HUES48 (cell line): ENCODE measurements at regions not wholly inside any gene's neighbourhood (a gene's known extent, or its start where the extent isn't known, plus 50 kb on each side); places are given as distances from the start of the nearest gene placed in this dataset.

Experiments used
- H3K27ac ChIP-seq: one replicate; pipeline ENCODE4 v1.7.0; 2013; ENCODE audit warnings: low read depth, low read length, inconsistent platforms
- H3K27me3 ChIP-seq: 2 replicates; pipeline ENCODE4 v1.6.1; 2013; ENCODE audit warnings: mild to moderate bottlenecking, low read length; ENCODE audit not compliant: control insufficient read depth, insufficient read depth
- H3K36me3 ChIP-seq: 2 replicates; pipeline ENCODE4 v1.6.1; 2013; ENCODE audit warnings: low read length; ENCODE audit not compliant: control insufficient read depth, insufficient read depth
- H3K4me1 ChIP-seq: 2 replicates; pipeline ENCODE4 v1.6.1; 2013; ENCODE audit warnings: mild to moderate bottlenecking, low read length; ENCODE audit not compliant: control insufficient read depth, insufficient read depth
- H3K4me3 ChIP-seq: 2 replicates; pipeline ENCODE4 v1.5.1; 2013; ENCODE audit warnings: mild to moderate bottlenecking, low read depth, low read length
- H3K9ac ChIP-seq: 2 replicates; pipeline ENCODE4 v1.6.1; 2013; ENCODE audit warnings: mild to moderate bottlenecking, low read depth, low read length, moderate library complexity
- H3K9me3 ChIP-seq: 2 replicates; pipeline ENCODE4 v1.6.1; 2013; ENCODE audit warnings: low read length; ENCODE audit not compliant: control insufficient read depth, insufficient read depth

DNA sequence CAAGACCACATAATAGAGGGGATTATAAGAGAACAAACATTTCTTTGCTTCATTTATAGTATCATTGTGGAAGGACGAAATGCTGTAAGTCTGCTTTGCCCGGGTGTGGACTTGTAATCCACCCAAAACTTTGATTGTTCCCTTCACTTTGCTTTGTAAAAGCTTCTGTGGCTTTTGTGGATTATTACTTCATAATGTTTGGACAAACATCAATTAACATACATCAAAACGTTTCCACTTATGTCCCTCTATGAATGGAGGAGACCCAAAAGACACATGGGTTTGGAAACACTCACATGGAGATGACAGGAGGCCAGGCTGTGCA is 415.4 kb downstream of the SPRY1 start:
- no peaks in the 10 kb centered on the region for H3K27me3 ChIP-seq
- H3K9ac ChIP-seq = no peak overlapping the region
- H3K9me3 ChIP-seq = no peaks in the 10 kb centered on the region
- no peak overlapping the region for H3K4me3 ChIP-seq
- no peaks in the 10 kb centered on the region for H3K36me3 ChIP-seq
- no peak overlapping the region for H3K27ac ChIP-seq
- peaks cover 5% of the 10 kb centered on the region; the same call in 1 of the 2 replicates for H3K4me1 ChIP-seq

DNA sequence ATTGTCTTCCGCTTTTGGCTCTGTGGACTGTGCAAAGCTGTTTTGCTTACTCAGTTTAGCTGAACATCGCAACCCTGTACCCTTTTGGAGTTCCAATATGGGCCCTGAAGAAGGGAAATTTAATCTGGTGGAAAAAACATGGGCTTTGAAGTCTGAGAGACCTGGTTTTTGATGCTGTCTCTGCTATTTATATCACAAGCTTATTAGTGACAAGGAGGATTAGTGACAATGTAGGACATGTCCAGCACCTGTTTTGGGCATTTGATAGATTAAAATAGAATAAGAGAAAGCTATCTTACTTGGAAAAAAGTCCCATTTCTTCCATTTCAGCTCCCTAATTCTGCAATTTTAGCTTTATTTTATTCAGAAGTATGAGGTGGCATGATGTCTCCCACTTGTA is 417.3 kb downstream of the SPRY1 start:
- no peaks in the 10 kb centered on the region for H3K27me3 ChIP-seq
- no peak overlapping the region for H3K4me3 ChIP-seq
- no peaks in the 10 kb centered on the region for H3K36me3 ChIP-seq
- H3K9me3 ChIP-seq = no peaks in the 10 kb centered on the region
- no peak overlapping the region for H3K27ac ChIP-seq
- no peak overlapping the region for H3K9ac ChIP-seq
- H3K4me1 ChIP-seq = peaks cover 5% of the 10 kb centered on the region; the same call in 1 of the 2 replicates

DNA sequence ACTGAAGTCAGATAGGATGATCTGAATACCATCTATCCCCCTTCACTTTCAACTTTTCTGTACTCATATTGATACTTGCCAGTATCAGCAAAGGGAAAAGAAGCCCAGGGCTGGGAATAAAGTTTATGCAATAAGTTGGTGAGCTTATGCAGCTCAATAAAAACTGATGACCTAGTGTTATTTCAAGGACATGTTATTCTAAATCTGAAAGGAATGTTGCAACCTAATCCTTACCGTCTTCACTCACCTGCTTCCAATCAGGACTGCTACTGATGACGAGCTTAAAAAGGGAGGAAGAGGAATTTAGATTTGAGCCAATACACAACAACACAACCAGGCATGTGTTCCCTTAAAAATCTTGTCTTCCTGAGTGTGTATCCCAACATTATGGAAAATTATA is 419.9 kb downstream of the SPRY1 start:
- H3K9ac ChIP-seq = no peak overlapping the region
- H3K27ac ChIP-seq = no peak overlapping the region
- no peaks in the 10 kb centered on the region for H3K9me3 ChIP-seq
- no peaks in the 10 kb centered on the region for H3K36me3 ChIP-seq
- H3K4me1 ChIP-seq = peaks cover 5% of the 10 kb centered on the region; the same call in 1 of the 2 replicates
- H3K27me3 ChIP-seq = no peaks in the 10 kb centered on the region
- no peak overlapping the region for H3K4me3 ChIP-seq

DNA sequence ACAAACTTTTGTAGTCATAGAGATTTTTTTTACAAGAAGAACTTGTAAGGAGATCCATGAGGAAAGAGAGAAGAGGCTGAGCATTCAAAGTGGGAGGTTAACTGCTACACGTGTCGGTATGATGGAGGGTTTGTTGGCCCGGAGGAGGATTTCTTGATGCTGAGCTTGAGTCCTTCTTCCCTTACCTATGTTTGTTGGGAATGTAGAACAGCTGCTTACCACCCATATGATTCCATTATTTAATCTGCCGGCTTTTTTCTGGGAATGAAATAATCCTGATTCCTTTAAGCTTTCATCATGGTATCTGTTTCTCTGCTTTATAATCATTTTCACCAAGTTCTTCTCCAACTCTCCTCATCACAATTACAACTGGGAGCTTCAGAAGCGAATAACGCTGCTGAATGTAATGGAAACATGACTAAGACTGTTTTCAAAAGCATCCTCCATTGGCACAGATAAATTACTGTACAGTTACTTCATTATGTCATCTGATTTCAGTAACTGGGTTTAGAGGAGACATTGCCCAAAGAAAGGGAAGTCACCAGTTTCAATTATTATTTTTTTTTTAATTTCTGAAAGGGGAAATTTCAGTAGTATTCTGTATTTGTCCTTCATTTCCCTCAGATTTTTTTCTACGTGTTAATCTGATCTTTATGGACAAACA is 420.6 kb downstream of the SPRY1 start:
- no peak overlapping the region for H3K4me3 ChIP-seq
- H3K27me3 ChIP-seq = no peaks in the 10 kb centered on the region
- peaks cover 12% of the 10 kb centered on the region; the same call in 1 of the 2 replicates for H3K4me1 ChIP-seq
- H3K9ac ChIP-seq = no peak overlapping the region
- H3K27ac ChIP-seq = no peak overlapping the region
- no peaks in the 10 kb centered on the region for H3K36me3 ChIP-seq
- no peaks in the 10 kb centered on the region for H3K9me3 ChIP-seq

DNA sequence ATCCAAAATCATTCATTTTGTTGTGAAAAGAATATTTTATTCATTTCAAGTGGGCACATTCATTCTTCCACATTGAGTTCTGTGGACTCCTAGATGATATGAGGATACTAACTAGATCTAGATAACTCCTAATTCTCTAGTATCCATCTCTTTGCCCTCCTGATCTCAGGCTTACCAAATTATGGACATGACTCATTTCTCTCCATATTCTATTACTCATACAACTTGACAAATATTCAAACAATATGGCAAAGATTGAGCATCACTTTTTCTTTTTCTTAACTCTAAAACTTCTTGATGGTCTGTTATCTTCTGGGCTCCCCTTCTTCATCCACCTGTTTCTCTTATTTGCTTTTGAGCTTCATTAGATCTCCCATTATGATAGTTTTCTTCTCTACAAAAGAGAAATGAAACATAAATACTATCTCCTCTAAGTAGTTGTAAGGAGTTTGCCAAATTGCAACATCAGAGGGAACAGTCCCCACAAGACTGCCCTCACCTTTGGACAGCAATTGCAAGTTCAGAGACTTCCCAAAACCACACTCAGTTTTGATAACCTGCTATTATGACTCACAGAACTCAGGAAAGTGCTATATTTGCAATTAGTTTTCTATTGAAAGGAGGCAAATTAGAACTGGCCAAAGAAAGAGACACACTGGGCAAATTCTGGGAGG is 422.9 kb downstream of the SPRY1 start:
- H3K4me3 ChIP-seq = no peak overlapping the region
- no peaks in the 10 kb centered on the region for H3K9me3 ChIP-seq
- no peaks in the 10 kb centered on the region for H3K27me3 ChIP-seq
- H3K9ac ChIP-seq = no peak overlapping the region
- peaks cover 15% of the 10 kb centered on the region; the same call in 1 of the 2 replicates for H3K4me1 ChIP-seq
- no peaks in the 10 kb centered on the region for H3K36me3 ChIP-seq
- no peak overlapping the region for H3K27ac ChIP-seq

DNA sequence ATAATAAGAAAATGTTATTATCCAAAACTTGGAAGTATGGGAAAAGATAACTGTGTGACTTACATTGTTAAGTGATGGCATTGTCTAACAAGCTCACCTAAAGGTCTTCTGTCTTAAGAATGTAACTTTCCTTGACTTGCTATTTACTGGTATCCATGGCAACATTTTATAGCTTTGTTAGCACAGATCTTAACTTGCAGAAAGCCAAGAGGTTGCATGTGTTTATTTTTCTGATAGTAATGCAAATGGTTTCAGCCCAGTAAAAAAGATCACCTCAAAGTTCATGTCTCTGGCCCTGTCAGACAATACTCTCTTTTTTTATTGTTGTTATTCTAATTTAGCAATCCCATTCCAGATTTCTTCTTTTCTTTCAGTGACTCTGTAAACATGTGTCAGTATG is 425.3 kb downstream of the SPRY1 start:
- Histone ChIP-seq H3K9me3 (no peaks in the 10 kb centered on the region), H3K27ac (peak overlapping the region; percentile 46), H3K9ac (no peak overlapping the region), H3K27me3 (no peaks in the 10 kb centered on the region), H3K4me3 (no peak overlapping the region), H3K4me1 (peaks cover 10% of the 10 kb centered on the region; the same call in 1 of the 2 replicates), H3K36me3 (no peaks in the 10 kb centered on the region)

DNA sequence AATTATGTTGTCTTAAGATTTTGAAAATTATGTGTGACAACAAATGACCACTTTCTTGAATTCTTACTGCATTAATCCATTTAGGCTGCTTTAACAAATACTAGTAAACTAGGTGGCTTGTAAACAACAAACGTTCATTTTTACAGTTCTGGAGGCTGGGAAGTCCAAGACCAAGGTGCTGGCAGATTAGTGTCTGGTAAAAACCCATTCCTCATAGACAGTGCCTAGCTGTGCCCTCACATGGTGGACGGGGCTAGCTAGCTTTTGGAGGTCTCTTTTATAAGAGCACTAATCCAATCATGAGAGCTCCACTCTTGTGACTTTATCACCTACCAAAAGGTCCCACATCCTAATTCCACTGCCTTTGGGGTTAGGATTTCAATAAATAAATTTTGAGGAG is 425.8 kb downstream of the SPRY1 start:
- Histone ChIP-seq H3K9ac (no peak overlapping the region), H3K4me3 (no peak overlapping the region), H3K27me3 (no peaks in the 10 kb centered on the region), H3K27ac (peak overlapping the region; percentile 46), H3K36me3 (no peaks in the 10 kb centered on the region), H3K4me1 (peaks cover 10% of the 10 kb centered on the region; the same call in 1 of the 2 replicates), H3K9me3 (no peaks in the 10 kb centered on the region)

DNA sequence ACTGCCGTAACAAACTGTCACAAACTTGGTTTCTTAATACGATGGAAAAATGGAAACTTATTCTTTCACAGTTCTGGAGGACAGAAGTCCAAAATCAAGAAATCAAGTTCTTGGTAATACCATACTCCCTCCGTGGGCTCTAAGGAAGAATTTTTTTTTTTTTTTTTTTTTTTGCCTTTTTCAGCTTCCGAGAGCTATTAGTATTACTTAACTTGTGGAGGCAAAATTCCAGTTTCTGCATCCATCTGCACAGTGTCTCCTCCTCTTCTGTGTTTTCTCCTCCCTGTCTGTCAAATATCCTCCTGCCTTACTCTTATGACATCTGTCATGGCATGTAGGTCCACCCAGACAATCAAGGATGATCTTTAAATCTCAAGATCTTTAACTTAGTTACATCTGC is 426.6 kb downstream of the SPRY1 start:
- Histone ChIP-seq H3K27me3 (no peaks in the 10 kb centered on the region), H3K27ac (no peak overlapping the region), H3K9ac (no peak overlapping the region), H3K9me3 (no peaks in the 10 kb centered on the region), H3K4me3 (no peak overlapping the region), H3K4me1 (peaks cover 10% of the 10 kb centered on the region; the same call in 1 of the 2 replicates), H3K36me3 (no peaks in the 10 kb centered on the region)

DNA sequence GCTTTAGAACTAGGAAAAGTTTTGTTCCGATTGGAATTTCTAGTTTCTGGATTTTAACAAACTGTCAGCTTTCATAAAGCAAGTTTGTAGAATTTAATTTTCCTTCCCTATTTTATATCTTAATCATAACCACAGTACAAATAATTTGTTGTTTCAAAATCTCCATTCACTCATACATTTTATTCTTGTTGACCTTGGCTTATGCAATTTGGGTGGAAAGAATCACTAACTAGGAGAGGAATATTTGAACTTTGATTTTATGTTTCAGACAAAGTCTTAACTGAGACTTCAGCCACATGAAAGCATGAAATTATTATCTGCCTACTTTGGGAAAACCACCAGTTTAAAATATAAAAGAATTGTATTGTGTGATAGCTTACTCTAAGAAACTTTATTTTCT is 427.9 kb downstream of the SPRY1 start:
- H3K4me1 ChIP-seq = peaks cover 10% of the 10 kb centered on the region; the same call in 1 of the 2 replicates
- H3K9ac ChIP-seq = no peak overlapping the region
- no peaks in the 10 kb centered on the region for H3K36me3 ChIP-seq
- H3K9me3 ChIP-seq = no peaks in the 10 kb centered on the region
- H3K27ac ChIP-seq = no peak overlapping the region
- H3K27me3 ChIP-seq = no peaks in the 10 kb centered on the region
- no peak overlapping the region for H3K4me3 ChIP-seq

DNA sequence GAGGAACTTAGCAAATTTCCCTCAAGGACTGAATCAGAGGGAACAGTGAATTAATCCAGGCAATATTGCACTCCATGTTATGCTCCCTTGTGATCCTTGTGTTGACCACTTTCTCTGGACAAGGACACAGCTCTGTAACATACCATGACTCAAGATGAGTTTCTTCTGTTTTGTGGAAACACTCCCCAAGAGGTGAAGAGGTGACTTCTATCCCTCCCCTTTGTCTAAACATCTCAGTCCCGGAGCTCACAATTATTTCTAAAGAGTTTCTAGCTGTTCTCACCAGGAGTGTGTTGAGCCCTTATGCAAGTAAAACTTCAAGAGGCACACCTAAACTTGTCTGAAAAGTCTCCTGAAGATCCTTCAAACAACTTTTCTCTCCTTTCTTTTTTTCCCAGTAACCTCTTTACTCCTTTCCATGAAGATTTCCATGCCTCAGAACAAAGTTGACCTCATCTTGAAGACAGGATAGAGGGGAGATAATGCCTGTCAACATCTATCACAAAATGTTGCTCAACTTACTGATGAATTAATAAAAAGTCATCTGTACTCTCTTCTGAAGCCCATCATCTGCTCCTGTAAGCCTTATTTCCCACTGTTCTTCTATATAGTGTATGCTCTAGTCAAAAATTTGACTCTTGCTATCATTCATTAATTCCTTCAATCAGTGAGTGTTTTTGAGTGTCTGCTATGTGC is 429.1 kb downstream of the SPRY1 start:
- Histone ChIP-seq H3K27ac (no peak overlapping the region), H3K4me3 (no peak overlapping the region)

DNA sequence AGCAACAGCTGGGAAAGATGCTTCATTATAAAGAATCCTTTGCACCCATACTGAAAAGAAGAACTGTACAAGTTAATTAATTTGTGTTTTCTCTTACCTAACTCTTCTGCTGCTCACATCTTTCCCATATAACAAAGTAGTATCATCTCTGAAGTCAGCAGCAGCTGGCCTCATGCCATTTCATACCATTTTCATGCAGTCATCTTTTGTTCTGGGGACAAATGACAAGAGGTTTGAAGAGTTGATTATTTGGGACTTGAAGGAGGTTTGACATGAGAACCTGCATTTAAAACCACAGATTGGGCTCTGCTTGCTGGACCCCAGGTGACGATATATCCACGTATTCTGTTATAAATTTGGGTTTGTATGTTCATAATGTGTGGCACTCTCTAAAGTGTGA is 430.3 kb downstream of the SPRY1 start:
- Histone ChIP-seq H3K27me3 (no peaks in the 10 kb centered on the region), H3K36me3 (no peaks in the 10 kb centered on the region), H3K9ac (no peak overlapping the region), H3K9me3 (no peaks in the 10 kb centered on the region), H3K4me3 (no peak overlapping the region), H3K4me1 (peaks cover 5% of the 10 kb centered on the region; the same call in 1 of the 2 replicates), H3K27ac (no peak overlapping the region)

More for the DNA sequence above, 429.1 kb downstream of the SPRY1 start:
- no peak overlapping the region for H3K9ac ChIP-seq
- no peaks in the 10 kb centered on the region for H3K9me3 ChIP-seq
- H3K27me3 ChIP-seq = no peaks in the 10 kb centered on the region
- H3K4me1 ChIP-seq = peaks cover 10% of the 10 kb centered on the region; the same call in 1 of the 2 replicates
- H3K36me3 ChIP-seq = no peaks in the 10 kb centered on the region
